ENCODE measurements at regions not wholly inside any gene's neighbourhood (a gene's known extent, or its start where the extent isn't known, plus 50 kb on each side); places are given as distances from the start of the nearest gene placed in this dataset.

GRCh38 chr12:105945880-105946279 is 192.9 kb downstream of the NUAK1 start:
- DNase-seq: no peak

- peak in 3 of 58 donors; percentile 2 to 19 (median 11) for DNase-seq
Observed at GRCh38 chr12:105946493-105946901, 192.3 kb downstream of the NUAK1 start.

- DNase-seq: no peak
Observed at GRCh38 chr12:105947906-105948305, 190.8 kb downstream of the NUAK1 start.

GRCh38 chr12:105948331-105948730 is 190.4 kb downstream of the NUAK1 start:
- no peak for DNase-seq

- no peak for DNase-seq
Observed at GRCh38 chr12:105949391-105949790, 189.4 kb downstream of the NUAK1 start.

- DNase-seq: no peak
Observed at GRCh38 chr12:105951732-105952131, 187.0 kb downstream of the NUAK1 start.

GRCh38 chr12:105954951-105955931 is 183.5 kb downstream of the NUAK1 start:
- DNase-seq: no peak

GRCh38 chr12:105955976-105956375 is 182.8 kb downstream of the NUAK1 start:
- DNase-seq: no peak

- DNase-seq: no peak
Observed at GRCh38 chr12:105956662-105957457, 181.9 kb downstream of the NUAK1 start.

GRCh38 chr12:105960319-105961083 is 178.3 kb downstream of the NUAK1 start:
- DNase-seq: no peak

- no peak for DNase-seq
Observed at GRCh38 chr12:105961821-105962671, 176.7 kb downstream of the NUAK1 start.

- no peak for DNase-seq
Observed at GRCh38 chr12:105967038-105967776, 171.5 kb downstream of the NUAK1 start.

- no peak for DNase-seq
Observed at GRCh38 chr12:105968025-105968424, 170.7 kb downstream of the NUAK1 start.

GRCh38 chr12:105970885-105971284 is 167.9 kb downstream of the NUAK1 start:
- no peak for DNase-seq

- no peak for DNase-seq
Observed at GRCh38 chr12:105974738-105975137, 164.0 kb downstream of the NUAK1 start.

- no peak for DNase-seq
Observed at GRCh38 chr12:105975351-105975750, 163.4 kb downstream of the NUAK1 start.

- DNase-seq: no peak
Observed at GRCh38 chr12:105977236-105977635, 161.5 kb downstream of the NUAK1 start.

- no peak for DNase-seq
Observed at GRCh38 chr12:105977652-105978051, 161.1 kb downstream of the NUAK1 start.

- no peak for DNase-seq
Observed at GRCh38 chr12:105978276-105978675, 160.5 kb downstream of the NUAK1 start.

- DNase-seq: no peak
Observed at GRCh38 chr12:105978686-105979085, 160.1 kb downstream of the NUAK1 start.
